ENCODE measurements at regions not wholly inside any gene's neighbourhood (a gene's known extent, or its start where the extent isn't known, plus 50 kb on each side); places are given as distances from the start of the nearest gene placed in this dataset.

GRCh38 chr7:136186281-136186680 lies 209.1 kb upstream of the MTPN start:
- no CpG with 5 or more reads among the region's 6 CpGs for WGBS (ENCODE audit: extremely low coverage, insufficient read length, low lambda C conversion rate)
- Histone ChIP-seq H4K20me1 (ENCODE audit: control insufficient read depth, insufficient read depth, insufficient read length) (no peaks in the 10 kb centered on the region), H3K27me3 (ENCODE audit: insufficient read depth, low read length) (no peaks in the 10 kb centered on the region), H3K56ac (ENCODE audit: insufficient read length, low read depth, low read length) (no peak overlapping the region), H2AFZ (ENCODE audit: low read length) (no peak overlapping the region), H2BK5ac (ENCODE audit: insufficient read length, low read length) (no peak overlapping the region), H2BK15ac (ENCODE audit: low read depth, low read length) (no peak overlapping the region), H3K23ac (ENCODE audit: insufficient read length, low read depth, low read length) (no peak overlapping the region), H3K4me2 (ENCODE audit: insufficient read depth, insufficient read length, low read length) (no peak overlapping the region), H4K8ac (replicated peaks; ENCODE audit: insufficient read length, low read depth, low read length) (no peak overlapping the region), H2BK20ac (ENCODE audit: low read depth, low read length, poor library complexity, severe bottlenecking) (no peak overlapping the region), H3K4me1 (ENCODE audit: insufficient read depth, low read length) (no peaks in the 10 kb centered on the region), H3K4ac (ENCODE audit: low read depth, low read length) (no peak overlapping the region), H3K27ac (ENCODE audit: insufficient read length, low read depth, low read length) (no peak overlapping the region), H2AK5ac (ENCODE audit: insufficient read length, low read length) (no peak overlapping the region), H4K91ac (ENCODE audit: insufficient read length, low read depth, low read length) (no peak overlapping the region), H3K23me2 (ENCODE audit: insufficient read length, low read depth, low read length, poor library complexity, severe bottlenecking) (no peaks in the 10 kb centered on the region), H2BK120ac (ENCODE audit: low read depth, low read length, poor library complexity, severe bottlenecking) (no peak overlapping the region), H3K14ac (ENCODE audit: insufficient read depth, low read length) (no peak overlapping the region), H4K5ac (ENCODE audit: insufficient read length, low read depth, low read length) (no peak overlapping the region), H3K79me2 (ENCODE audit: insufficient read depth, low read length) (no peaks in the 10 kb centered on the region), H2BK12ac (ENCODE audit: insufficient read length, low read depth, low read length) (no peak overlapping the region), H3K9me3 (ENCODE audit: control insufficient read depth, low read depth, low read length) (no peaks in the 10 kb centered on the region), H3K79me1 (ENCODE audit: insufficient read depth, low read depth, low read length, poor library complexity, severe bottlenecking) (no peaks in the 10 kb centered on the region), H3K18ac (ENCODE audit: insufficient read length, low read depth, low read length) (no peak overlapping the region), H3T11ph (ENCODE audit: low read length) (no peak overlapping the region), H3K9ac (ENCODE audit: extremely low read depth, insufficient read length, low read length) (no peak overlapping the region)
- Mint-ChIP-seq H3K4me1 (peaks cover 5 to 6% of the 10 kb centered on the region in 2 experiments; a peak in 2 of 4 replicates), H3K27ac (no peak overlapping the region), H3K36me3 (ENCODE audit: insufficient read depth in 1 of 3, low read depth in 3 of 3) (no peaks in the 10 kb centered on the region), H3K27me3 (ENCODE audit: low read depth) (peaks cover 3% of the 10 kb centered on the region), H3K4me3 (no peak overlapping the region), H3K9me3 (no peaks in the 10 kb centered on the region)
- TF ChIP-seq, protein P1, sequence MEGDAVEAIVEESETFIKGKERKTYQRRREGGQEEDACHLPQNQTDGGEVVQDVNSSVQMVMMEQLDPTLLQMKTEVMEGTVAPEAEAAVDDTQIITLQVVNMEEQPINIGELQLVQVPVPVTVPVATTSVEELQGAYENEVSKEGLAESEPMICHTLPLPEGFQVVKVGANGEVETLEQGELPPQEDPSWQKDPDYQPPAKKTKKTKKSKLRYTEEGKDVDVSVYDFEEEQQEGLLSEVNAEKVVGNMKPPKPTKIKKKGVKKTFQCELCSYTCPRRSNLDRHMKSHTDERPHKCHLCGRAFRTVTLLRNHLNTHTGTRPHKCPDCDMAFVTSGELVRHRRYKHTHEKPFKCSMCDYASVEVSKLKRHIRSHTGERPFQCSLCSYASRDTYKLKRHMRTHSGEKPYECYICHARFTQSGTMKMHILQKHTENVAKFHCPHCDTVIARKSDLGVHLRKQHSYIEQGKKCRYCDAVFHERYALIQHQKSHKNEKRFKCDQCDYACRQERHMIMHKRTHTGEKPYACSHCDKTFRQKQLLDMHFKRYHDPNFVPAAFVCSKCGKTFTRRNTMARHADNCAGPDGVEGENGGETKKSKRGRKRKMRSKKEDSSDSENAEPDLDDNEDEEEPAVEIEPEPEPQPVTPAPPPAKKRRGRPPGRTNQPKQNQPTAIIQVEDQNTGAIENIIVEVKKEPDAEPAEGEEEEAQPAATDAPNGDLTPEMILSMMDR (conservative IDR thresholded peaks at IDR 0.05): no peak
- no peak for DNase-seq
